Sciatic nerve (tissue), 2 donors: ENCODE measurements at regions not wholly inside any gene's neighbourhood (a gene's known extent, or its start where the extent isn't known, plus 50 kb on each side); places are given as distances from the start of the nearest gene placed in this dataset.

Experiments used
- ATAC-seq: fragments of 200-7000 bp; cut with Tn5 transposase; one replicate; pipeline ENCODE4 v1.9.1; 2020; ENCODE audit warnings: mild to moderate bottlenecking, moderate library complexity
- DNase-seq: peaks from one replicate; pipeline ENCODE4 v3.0.0-alpha.2; 2020; ENCODE audit warnings: low spot score
- intact Hi-C: fragments of 100-400 bp; cut with DNase I; formaldehyde crosslinking; loops from one replicate; pipeline ENCODE4 v1.14.2; 2022
- donor health status: DM: no; HTN: no; CAD: no.
- donor health status: DM: no; HTN: no; CAD: no.

- intact Hi-C loops: no loop called here
- ATAC-seq (no peak), DNase-seq (no peak)
Measured at GRCh38 chr4:17153572-17153971, 255.1 kb upstream of the LDB2 start.

DNA sequence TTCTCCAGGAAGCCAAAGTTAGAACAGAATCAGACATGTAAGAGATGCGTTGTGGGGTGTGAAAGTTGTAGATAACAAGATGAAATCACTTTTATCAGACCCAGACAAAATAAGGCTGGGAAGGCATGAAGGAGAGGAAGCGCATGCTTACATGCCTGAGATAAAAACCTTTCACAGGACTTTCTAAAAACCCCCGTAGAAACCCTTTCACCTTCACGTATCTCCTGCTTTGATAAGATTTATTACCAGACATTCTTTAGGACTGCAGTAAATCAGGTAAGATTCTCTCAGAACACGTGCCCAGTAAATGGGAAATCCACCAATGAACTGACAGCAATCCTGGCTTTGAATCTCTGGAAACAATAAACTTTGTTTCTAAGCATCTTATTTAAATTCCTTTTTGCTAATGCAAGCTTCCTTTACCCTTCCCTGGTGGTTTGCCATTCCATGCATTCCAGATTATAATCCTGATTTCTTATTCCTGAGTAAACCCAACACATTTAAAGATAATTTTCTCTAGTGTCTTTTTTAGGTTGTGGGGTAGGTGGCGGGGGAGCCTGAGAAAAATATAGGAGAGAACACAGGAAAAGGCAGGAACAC lies 254.6 kb upstream of the LDB2 start:
- DNase-seq (no peak), ATAC-seq (no peak)
- intact Hi-C loops: no loop called here

DNA sequence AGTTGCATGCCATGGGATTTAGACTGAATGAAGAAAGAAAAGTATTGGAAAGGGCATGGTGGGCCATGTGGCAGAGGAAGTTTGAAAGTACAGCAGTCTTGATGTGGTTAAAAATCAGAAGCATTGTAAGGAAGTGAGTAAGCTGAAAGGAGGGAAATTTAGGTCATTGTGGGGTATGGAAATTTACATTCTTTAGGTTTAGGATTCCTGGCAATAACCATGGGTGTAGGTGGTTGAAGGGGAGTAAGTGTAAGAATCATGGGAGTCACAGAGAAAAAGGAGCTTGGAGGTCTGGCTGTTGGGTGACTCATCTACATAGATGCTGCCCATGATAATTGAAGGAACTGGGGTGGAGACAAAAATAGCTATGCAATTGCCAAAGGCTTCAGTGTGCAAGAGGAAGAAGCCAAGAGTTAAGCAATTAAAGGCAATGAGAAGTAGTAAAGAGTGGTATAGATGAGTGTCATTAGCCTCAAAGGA lies 243.8 kb upstream of the LDB2 start:
- DNase-seq (no peak), ATAC-seq (peak; percentile 62)
- intact Hi-C loops: no loop called here

- ATAC-seq: no peak
- intact Hi-C loops: no loop called here
- no peak for DNase-seq
Measured at GRCh38 chr4:17138847-17139246, 240.4 kb upstream of the LDB2 start.

GRCh38 chr4:17134565-17134964 lies 236.1 kb upstream of the LDB2 start:
- intact Hi-C loops: no loop called here
- ATAC-seq: no peak
- no peak for DNase-seq

DNA sequence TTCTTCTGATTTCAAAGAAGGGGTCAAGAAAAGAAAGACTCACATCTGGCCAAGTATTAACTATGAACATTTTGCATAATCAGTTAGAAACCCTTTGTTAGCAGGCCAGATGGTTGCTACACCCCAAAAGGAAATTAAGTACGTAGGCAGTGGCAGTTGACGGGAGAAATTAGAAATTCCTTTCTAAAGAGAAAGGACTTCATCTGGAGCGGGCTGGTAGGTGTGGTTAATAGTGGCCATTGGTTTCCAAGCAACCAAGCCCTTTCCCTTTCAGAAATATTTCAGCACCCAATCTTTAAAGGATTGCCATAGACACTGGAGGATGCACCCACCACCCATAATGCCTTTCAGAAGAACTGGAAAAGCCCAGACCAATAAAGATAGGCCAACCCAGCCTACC lies 235.7 kb upstream of the LDB2 start:
- ATAC-seq (no peak), DNase-seq (no peak)
- intact Hi-C loops: no loop called here

- no peak for ATAC-seq
- intact Hi-C loops: no loop called here
- DNase-seq: no peak
Measured at GRCh38 chr4:17132226-17132625, 233.8 kb upstream of the LDB2 start.

- no peak for DNase-seq
- ATAC-seq: peak; percentile 34
- intact Hi-C loops: no loop called here
Measured at GRCh38 chr4:17128268-17128667, 229.8 kb upstream of the LDB2 start.

GRCh38 chr4:17126321-17126966 lies 228.0 kb upstream of the LDB2 start:
- DNase-seq (no peak), ATAC-seq (no peak)
- intact Hi-C loops: no loop called here

GRCh38 chr4:17124767-17125166 lies 226.3 kb upstream of the LDB2 start:
- intact Hi-C loops: no loop called here
- DNase-seq (no peak), ATAC-seq (no peak)

GRCh38 chr4:17120761-17121160 lies 222.3 kb upstream of the LDB2 start:
- intact Hi-C loops: no loop called here
- ATAC-seq: no peak
- no peak for DNase-seq

DNA sequence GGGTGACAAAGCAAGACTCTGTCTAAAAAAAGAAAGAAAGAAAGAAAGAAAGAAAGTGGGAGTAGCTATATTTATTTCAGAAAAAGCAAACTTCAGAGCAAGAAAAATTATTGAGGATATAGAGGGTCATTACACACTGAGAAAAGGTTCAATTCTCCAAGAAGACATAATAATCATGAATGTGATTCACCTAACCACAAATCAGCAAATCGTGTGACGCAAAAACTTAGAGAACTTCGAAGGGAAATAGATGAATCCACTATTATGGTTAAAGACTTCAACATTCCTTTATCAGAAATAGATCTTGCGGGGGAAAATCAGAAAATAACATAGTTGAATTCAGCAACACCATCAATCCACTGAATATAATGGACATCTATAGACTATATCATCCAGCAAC lies 219.3 kb upstream of the LDB2 start:
- ATAC-seq (no peak), DNase-seq (no peak)
- intact Hi-C loops: no loop called here

DNA sequence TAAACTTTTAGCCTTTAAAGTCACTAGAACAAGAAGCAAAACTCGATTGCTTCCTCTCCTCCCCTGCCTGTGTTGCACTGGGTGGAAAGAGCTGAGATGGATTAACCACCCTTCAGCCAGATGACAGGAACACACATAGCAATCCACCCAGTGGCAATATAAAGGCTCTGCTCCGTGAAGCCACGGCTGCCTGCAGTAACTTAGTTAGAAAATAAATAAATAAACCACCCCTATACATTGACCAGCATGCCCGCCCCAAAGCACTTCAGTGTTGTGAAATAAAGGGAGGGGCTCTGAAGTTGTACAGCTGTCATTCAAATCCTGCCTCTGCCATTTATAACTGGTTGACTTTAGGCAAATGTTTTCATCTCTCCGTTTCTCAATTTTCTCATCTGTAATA lies 217.1 kb upstream of the LDB2 start:
- intact Hi-C loops: no loop called here
- ATAC-seq (no peak), DNase-seq (no peak)

DNA sequence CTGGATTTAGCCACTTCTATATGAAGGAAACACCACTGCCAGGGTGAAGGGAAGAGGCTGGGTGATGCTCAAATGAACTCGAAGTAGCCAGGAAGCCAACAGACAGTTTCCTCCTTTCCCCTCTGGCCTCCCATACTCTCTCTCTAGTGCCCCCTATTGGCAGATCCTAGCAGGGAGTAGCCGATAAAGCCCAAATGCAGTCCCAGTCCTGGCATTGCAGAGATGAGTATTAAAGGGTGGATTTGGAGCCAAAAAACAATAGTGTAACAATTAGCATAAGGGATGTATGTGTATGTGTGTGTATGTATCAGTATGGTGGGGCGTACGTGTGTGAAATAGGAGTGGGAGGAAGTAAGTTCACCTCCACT lies 213.8 kb upstream of the LDB2 start:
- ATAC-seq (no peak), DNase-seq (no peak)
- intact Hi-C loops: no loop called here

DNA sequence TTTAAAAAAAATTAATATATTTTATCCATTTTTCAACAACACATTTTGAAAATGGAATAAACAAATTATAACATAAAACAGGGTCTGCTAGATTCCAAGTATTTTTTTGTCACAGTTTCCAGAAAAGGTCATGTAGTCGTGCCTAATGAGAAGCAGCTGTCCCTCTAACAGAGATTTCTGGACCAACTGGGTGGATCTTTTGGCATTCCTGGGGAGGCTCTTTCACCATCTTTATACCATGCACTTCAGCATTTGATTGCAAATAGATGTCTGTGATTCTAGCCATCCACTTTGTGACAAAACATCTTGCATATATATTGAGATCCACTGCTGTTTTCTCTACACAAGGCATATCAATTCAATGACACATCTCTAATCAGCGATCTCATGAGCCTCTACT lies 210.7 kb upstream of the LDB2 start:
- ATAC-seq: peak; percentile 58
- intact Hi-C loops: no loop called here
- no peak for DNase-seq

DNA sequence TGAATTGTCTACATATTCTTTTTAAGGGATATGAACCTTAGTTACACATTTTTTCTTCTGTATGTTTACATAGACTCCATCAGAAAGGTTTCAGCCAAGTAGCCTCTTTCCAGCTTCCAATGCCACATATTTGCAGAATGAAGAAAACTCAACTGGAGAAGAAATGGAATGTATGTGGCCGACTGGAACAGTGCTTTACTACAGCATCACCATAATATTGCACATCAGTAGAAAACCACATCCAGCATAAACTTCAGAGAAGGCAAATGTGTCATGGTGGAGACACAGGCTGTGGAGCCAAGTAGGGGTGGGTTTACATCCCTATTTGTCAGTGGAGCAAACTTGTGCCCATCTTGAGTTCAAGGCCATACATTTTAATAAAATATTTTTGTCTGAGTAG lies 204.8 kb upstream of the LDB2 start:
- DNase-seq: no peak
- intact Hi-C loops: no loop called here
- ATAC-seq: no peak

- intact Hi-C loops: no loop called here
- ATAC-seq: no peak
- no peak for DNase-seq
Measured at GRCh38 chr4:17098996-17099395, 200.6 kb upstream of the LDB2 start.

- ATAC-seq: no peak
- no peak for DNase-seq
Measured at GRCh38 chr4:17098401-17098800, 200.0 kb upstream of the LDB2 start.

DNA sequence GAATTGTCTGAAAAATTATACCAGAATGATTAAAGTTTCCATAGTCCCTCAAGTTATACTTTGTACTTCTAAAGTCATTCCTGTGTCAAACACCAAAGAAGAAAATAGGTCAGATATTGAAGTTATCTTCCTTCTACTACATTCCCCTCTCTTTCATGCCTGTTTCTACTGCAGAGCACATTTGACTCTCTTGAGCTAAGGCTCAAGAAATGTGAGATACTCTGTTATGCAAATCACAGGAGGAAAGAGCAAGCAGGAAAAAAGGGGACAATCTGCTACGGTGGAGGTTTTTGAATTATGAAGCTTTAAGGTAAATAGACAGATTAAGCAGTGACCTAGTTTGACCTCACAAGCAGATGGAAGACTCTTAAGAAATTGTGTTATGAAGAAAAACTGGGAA lies 198.9 kb upstream of the LDB2 start:
- intact Hi-C loops: no loop called here
- DNase-seq (no peak), ATAC-seq (no peak)

More at GRCh38 chr4:17098401-17098800, 200.0 kb upstream of the LDB2 start:
- intact Hi-C loops: no loop called here

DNA sequence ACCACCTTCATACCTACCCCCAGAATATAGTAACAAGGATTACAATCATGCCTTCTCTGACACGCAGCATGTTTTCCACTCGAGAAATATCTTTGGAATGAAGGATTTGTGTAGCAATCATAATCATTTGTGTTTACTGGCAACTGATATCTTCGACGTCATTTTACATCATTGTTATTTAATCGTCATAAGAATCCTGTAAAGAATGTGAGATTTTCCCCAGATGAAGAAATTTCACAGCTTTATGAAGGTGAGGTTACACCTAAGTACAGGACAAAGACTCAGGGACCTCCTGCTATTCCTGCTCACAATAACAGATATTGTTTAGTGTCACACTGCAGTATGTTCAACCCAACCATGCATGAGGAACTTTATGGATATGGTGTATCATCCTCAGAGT lies 198.2 kb upstream of the LDB2 start:
- intact Hi-C loops: no loop called here
- DNase-seq (no peak), ATAC-seq (no peak)

- no peak for ATAC-seq
- no peak for DNase-seq
- intact Hi-C loops: no loop called here
Measured at GRCh38 chr4:17095771-17096170, 197.3 kb upstream of the LDB2 start.
